Upper lobe of right lung (tissue), 1 donor: ENCODE measurements at regions not wholly inside any gene's neighbourhood (a gene's known extent, or its start where the extent isn't known, plus 50 kb on each side); places are given as distances from the start of the nearest gene placed in this dataset.

Experiments
- ATAC-seq: fragments of 200-7000 bp; cut with Tn5 transposase; one replicate; pipeline ENCODE4 v1.9.1; 2020; ENCODE audit warnings: mild to moderate bottlenecking, moderate library complexity
- DNase-seq: peaks from one replicate; pipeline ENCODE4 v3.0.0-alpha.2; 2020
- H3K27ac ChIP-seq: fragments of 200-600 bp; one replicate; pipeline ENCODE4 v1.8.0; 2022
- H3K27me3 ChIP-seq: fragments of 200-600 bp; one replicate; pipeline ENCODE4 v1.8.0; 2022; ENCODE audit warnings: mild to moderate bottlenecking
- H3K36me3 ChIP-seq: fragments of 200-600 bp; one replicate; pipeline ENCODE4 v1.8.0; 2022
- H3K4me1 ChIP-seq: fragments of 200-600 bp; one replicate; pipeline ENCODE4 v1.8.0; 2022
- H3K4me3 ChIP-seq: fragments of 200-600 bp; one replicate; pipeline ENCODE4 v1.8.0; 2022; ENCODE audit warnings: mild to moderate bottlenecking
- H3K9me3 ChIP-seq: fragments of 200-600 bp; one replicate; pipeline ENCODE4 v1.8.0; 2022
- intact Hi-C: fragments of 100-400 bp; cut with DNase I; formaldehyde crosslinking; loops from one replicate; pipeline ENCODE4 v1.11.0; 2022
- TF ChIP-seq, protein P1 (sequence below): fragments of 200-600 bp; IDR thresholded peaks from one replicate; pipeline ENCODE4 v1.8.0; 2022; ENCODE audit warnings: antibody characterized with exemption
- donor health status: DM: no; HTN: yes; CAD: no; lungs with severe emphysema.

DNA sequence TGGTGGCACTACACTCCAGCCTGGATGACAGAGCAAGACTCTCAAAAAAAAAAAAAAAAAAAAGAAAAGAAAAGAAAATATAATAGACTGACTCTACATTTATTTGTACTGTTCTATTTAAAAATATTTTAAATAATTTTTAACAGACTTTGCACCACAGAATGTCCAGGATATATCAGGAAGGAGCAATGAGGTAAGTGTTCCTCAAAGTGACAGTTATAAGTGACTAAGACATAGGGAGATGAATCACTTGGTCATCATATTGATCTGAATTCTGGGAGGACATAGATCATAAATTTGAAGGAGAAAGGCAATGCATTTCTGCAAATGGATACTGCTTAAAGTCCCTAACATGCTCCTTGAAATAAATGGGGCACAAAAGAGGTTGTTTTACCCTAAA is 221.5 kb downstream of the KCNC2 start:
- DNase-seq: no peak
- no peak overlapping the region for H3K27ac ChIP-seq
- H3K27me3 ChIP-seq: no peaks in the 10 kb centered on the region
- TF ChIP-seq, protein P1, sequence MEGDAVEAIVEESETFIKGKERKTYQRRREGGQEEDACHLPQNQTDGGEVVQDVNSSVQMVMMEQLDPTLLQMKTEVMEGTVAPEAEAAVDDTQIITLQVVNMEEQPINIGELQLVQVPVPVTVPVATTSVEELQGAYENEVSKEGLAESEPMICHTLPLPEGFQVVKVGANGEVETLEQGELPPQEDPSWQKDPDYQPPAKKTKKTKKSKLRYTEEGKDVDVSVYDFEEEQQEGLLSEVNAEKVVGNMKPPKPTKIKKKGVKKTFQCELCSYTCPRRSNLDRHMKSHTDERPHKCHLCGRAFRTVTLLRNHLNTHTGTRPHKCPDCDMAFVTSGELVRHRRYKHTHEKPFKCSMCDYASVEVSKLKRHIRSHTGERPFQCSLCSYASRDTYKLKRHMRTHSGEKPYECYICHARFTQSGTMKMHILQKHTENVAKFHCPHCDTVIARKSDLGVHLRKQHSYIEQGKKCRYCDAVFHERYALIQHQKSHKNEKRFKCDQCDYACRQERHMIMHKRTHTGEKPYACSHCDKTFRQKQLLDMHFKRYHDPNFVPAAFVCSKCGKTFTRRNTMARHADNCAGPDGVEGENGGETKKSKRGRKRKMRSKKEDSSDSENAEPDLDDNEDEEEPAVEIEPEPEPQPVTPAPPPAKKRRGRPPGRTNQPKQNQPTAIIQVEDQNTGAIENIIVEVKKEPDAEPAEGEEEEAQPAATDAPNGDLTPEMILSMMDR: no peak
- H3K4me1 ChIP-seq: no peaks in the 10 kb centered on the region
- no peaks in the 10 kb centered on the region for H3K36me3 ChIP-seq
- ATAC-seq: no peak
- no peaks in the 10 kb centered on the region for H3K9me3 ChIP-seq
- H3K4me3 ChIP-seq: no peak overlapping the region
- intact Hi-C loops: no loop called here
